GM12873 (cell line): ENCODE measurements at regions not wholly inside any gene's neighbourhood (a gene's known extent, or its start where the extent isn't known, plus 50 kb on each side); places are given as distances from the start of the nearest gene placed in this dataset.

Experiments used
- TF ChIP-seq, protein P1 (sequence below): IDR thresholded peaks from 2 replicates; pipeline ENCODE4 v1.5.1; 2012; ENCODE audit warnings: low read depth, mild to moderate bottlenecking, moderate library complexity, low read length, control low read depth; ENCODE audit not compliant: insufficient read depth; ENCODE audit errors: missing control alignments

DNA sequence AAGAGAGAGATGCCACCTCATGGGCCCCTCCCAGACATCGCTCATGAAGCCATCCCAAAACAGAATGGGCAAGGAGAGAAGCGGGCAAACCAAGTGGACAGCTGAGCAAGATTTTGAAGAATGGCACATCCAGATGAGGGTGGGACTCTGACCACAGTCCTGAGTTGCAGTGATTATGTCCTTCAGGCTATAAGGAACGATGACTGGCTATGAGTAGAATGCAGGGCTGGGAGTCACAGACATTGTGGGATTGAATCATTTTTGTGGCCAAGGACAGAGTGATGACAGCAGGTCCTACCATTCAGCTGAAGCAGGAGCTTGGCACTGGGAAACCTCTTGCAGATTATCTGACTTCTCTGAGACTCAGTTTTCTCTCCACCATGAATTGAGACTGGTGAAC is 245.7 kb upstream of the SLC30A5 start:
- TF ChIP-seq, protein P1, sequence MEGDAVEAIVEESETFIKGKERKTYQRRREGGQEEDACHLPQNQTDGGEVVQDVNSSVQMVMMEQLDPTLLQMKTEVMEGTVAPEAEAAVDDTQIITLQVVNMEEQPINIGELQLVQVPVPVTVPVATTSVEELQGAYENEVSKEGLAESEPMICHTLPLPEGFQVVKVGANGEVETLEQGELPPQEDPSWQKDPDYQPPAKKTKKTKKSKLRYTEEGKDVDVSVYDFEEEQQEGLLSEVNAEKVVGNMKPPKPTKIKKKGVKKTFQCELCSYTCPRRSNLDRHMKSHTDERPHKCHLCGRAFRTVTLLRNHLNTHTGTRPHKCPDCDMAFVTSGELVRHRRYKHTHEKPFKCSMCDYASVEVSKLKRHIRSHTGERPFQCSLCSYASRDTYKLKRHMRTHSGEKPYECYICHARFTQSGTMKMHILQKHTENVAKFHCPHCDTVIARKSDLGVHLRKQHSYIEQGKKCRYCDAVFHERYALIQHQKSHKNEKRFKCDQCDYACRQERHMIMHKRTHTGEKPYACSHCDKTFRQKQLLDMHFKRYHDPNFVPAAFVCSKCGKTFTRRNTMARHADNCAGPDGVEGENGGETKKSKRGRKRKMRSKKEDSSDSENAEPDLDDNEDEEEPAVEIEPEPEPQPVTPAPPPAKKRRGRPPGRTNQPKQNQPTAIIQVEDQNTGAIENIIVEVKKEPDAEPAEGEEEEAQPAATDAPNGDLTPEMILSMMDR: no peak

DNA sequence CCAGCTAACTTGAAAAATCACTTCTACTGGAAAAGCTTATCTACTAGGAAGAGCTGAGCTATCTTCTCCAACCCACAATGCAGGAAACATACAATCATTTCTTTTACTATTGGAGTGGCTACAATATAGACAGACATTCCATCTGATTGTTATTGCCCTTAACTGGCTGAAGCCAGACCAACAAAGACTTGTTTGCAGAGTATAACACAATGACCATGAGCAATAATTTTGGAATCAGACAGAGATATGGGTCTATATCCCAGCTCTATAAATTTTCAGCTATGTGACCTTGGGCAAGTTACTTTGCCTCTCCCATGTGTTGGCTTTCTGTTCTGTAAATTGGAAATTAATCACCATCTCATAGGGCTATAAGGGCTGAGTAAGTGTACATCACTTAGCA is 244.7 kb upstream of the SLC30A5 start:
- TF ChIP-seq, protein P1: no peak

DNA sequence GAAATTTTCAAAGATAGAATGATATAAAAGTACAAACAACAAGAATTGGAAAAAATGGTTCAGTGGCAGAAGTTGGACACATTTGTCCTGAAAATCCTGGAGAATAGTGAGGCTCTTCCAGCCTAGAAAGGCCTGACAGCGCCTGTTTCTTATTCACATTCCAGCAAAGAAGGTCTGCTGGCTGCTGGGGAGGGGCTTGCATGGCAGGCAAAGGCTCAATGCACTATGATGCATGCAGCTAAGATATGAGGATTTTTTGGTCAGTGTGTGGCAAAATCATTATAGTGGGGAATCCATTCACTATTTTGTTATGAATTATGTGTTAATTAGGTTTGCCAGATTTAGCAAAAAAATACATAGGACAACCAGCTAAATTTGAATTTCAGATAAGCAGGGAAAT is 243.9 kb upstream of the SLC30A5 start:
- TF ChIP-seq, protein P1: no peak

DNA sequence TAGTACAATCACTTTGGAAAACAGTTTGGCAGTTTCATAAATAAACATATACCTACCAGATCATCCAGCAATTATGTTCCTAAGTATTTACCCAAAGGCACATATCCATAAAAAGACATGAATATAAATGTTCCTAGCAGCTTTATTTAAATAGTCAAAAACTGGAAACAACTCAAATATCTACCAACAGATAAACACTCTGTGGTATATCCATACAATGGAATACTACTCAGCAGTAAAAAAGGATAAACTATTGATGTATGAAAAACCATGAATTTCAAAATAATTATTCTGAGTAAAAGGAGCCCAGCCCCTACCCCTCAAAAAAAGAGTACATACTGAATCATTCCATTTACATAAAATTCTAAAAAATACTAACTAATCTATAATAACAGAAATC is 232.7 kb upstream of the SLC30A5 start:
- TF ChIP-seq, protein P1: no peak

DNA sequence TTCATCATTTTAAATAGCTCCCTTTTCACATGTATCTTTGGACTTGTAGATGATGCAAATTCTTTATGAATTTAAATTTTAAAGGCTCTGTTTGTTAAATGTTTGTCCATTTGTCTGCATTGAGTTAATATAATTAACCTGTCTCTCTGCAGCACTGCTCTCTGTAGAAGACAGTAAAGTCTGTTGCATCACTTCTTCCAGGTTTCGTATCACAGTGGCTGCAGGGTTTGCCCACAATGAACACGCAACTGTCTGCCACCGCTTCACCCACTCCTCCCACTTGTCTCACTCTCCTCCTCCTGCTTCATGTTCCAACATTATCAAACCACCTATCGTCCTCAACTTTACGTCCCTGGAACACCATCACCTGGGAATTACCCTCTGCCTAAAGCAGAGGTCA is 231.3 kb upstream of the SLC30A5 start:
- TF ChIP-seq, protein P1: no peak

DNA sequence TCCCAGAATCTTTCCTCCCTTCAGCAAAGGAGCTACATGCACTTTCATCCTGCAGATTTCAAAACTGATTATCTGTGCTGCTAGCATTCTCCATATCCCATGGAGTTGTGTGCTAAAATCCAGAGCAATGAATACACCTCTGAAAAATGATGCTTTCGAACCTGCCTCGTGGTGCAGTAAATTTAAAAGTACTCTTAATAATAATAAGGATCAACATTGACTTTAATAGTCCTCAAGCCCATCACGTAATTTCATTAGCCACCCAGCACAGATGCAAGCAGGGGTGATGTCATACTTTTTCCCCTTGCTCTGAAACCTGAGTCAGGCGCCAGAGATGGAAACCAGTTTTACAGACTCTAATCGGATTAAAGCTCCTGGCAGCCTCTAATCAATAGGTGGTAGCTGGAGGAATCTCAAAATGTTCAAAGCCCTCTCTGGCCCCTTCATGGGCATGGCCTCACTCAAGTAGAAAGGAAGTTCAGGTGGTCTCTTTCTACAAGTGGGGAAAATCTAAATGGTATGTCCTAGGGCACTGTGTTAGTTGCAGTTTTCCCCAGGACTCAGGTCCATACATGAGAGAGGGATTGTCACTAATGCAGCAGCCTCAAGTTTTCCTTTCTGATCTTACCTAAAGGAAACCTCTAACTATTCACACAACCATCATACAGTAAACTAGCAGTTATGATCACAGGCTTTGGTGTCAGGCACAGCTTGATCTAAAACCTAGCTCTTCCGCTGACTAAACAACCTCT is 221.6 kb upstream of the SLC30A5 start:
- TF ChIP-seq, protein P1: no peak

DNA sequence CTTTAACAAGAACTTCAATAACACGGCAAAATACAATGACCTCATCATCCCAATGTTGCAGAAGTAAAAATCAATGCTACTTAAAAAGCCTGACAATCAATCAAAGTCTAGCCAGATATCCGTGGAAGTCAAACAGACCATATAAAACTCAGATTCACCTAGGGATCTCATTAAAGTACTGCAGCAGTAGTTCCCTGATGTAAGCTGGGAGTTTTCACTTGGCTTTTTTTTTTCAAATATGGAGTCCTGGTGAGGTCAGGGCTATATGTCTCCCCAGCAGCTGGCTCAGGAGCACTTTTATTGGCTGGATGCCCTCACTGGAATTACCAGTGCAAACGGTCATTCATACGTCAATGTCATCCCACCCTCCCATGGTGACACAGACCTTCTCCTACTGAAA is 220.6 kb upstream of the SLC30A5 start:
- TF ChIP-seq, protein P1: no peak
